Right lobe of liver (tissue), 6 donors: ENCODE measurements at regions not wholly inside any gene's neighbourhood (a gene's known extent, or its start where the extent isn't known, plus 50 kb on each side); places are given as distances from the start of the nearest gene placed in this dataset.

Experiments used
- ATAC-seq, 4 donors: fragments of 200-7000 bp; cut with Tn5 transposase; one replicate each; pipeline ENCODE4 v1.9.1; 2020; ENCODE audit warnings: mild to moderate bottlenecking in 4 of 4, moderate library complexity in 4 of 4
- DNase-seq, 3 donors: peaks; one replicate each; pipeline ENCODE4 v3.0.0-alpha.2; 2020
- H3K27ac ChIP-seq, 3 donors: fragments of 200-600 bp; one replicate each; pipeline ENCODE4 v1.8.0; 2022
- H3K27me3 ChIP-seq, 2 donors: fragments of 200-600 bp; one replicate each; pipeline ENCODE4 v1.8.0; 2022
- H3K36me3 ChIP-seq, 4 donors: fragments of 200-600 bp; sonication (generic) in 1 of 4; one replicate each; pipeline versions ENCODE4 v1.5.1 to v1.8.0; 2017 to 2022; ENCODE audit warnings: control low read depth in 1 of 4
- H3K4me1 ChIP-seq, 4 donors: fragments of 200-600 bp; sonication (generic) in 1 of 4; one replicate each; pipeline versions ENCODE4 v1.5.1 to v1.8.0; 2017 to 2022; ENCODE audit warnings: control low read depth in 1 of 4
- H3K4me3 ChIP-seq, 3 donors: fragments of 200-600 bp; one replicate each; pipeline ENCODE4 v1.8.0; 2022
- H3K9me3 ChIP-seq, 4 donors: fragments of 200-600 bp; sonication (generic) in 1 of 4; one replicate each; pipeline versions ENCODE4 v1.5.1 to v1.8.0; 2017 to 2022; ENCODE audit warnings: control low read depth in 1 of 4
- POLR2A ChIP-seq: fragments of 450-650 bp; IDR thresholded peaks from one replicate; pipeline ENCODE4 v1.6.1; 2017; ENCODE audit warnings: antibody characterized with exemption, mild to moderate bottlenecking
- WGBS: methylation state at CpG from one replicate; pipeline ENCODE4 v1.1.6; 2018; ENCODE audit warnings: low coverage, low lambda C conversion rate; ENCODE audit not compliant: insufficient coverage; ENCODE audit errors: missing lambda C conversion rate; 5-methylcytosine and 5-hydroxymethylcytosine counted together
- intact Hi-C, 2 donors: fragments of 100-400 bp; cut with DNase I; formaldehyde crosslinking; loops; one replicate each; pipeline versions ENCODE4 v1.11.2 to v1.14.1; 2022
- TF ChIP-seq, protein P1 (sequence below), 4 donors: fragments of 200-600 bp in 3 of 4; fragments of 450-650 bp in 1 of 4; IDR thresholded peaks; one replicate each; pipeline versions ENCODE4 v1.5.1 to v1.8.0; 2016 to 2022; ENCODE audit warnings: antibody characterized with exemption in 4 of 4, mild to moderate bottlenecking in 2 of 4
- donor health status: DM: no; HTN: yes; CAD: no.
- donor health status: DM: no; HTN: no; CAD: no.
- donor health status: DM: no; HTN: no; CAD: no.
- donor health status: DM: no; HTN: yes; CAD: no.
- donor health status: DM: no; HTN: yes; CAD: no.

DNA sequence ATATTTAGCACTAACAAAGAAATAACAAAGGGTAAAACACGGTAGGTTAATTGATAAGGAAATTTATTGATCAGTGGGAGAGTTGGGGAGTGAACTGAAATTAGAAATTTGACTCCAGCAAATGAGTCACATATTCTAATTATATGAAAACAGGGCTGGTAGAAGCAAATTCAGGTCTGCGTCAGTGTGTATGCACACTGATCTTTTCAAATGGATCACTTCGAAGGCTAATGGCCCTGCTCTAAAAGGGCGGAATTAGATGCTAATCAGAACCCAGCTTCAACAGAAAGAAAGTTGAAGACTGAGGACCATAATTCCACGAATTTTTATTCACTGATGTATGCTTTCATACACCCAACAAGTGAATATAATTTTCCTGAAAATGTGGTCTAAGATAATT lies 762.4 kb upstream of the DPPA4 start:
- 42% methylated on average over 5 of the region's 5 CpGs for WGBS

DNA sequence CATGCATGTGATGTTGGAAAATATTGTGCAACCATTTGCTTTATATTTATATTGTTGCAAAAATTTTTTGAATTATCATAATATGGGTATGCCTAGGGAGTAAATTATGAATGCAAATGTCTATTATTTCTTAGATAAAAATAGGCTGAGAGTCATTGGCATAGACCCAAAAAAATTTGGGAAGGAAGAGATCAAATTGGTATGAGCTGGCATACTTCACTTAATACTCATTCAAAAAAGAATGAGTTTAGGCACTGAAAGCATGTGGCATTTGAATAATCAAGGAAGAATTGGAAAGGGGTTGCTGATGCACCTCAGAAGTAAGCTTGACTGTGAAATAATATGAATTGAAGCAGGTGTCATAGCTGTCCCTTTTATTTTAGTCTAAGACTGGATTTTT lies 764.0 kb upstream of the DPPA4 start:
- intact Hi-C loops = no loop called here
- TF ChIP-seq, protein P1, sequence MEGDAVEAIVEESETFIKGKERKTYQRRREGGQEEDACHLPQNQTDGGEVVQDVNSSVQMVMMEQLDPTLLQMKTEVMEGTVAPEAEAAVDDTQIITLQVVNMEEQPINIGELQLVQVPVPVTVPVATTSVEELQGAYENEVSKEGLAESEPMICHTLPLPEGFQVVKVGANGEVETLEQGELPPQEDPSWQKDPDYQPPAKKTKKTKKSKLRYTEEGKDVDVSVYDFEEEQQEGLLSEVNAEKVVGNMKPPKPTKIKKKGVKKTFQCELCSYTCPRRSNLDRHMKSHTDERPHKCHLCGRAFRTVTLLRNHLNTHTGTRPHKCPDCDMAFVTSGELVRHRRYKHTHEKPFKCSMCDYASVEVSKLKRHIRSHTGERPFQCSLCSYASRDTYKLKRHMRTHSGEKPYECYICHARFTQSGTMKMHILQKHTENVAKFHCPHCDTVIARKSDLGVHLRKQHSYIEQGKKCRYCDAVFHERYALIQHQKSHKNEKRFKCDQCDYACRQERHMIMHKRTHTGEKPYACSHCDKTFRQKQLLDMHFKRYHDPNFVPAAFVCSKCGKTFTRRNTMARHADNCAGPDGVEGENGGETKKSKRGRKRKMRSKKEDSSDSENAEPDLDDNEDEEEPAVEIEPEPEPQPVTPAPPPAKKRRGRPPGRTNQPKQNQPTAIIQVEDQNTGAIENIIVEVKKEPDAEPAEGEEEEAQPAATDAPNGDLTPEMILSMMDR (IDR thresholded peaks at IDR 0.05) = no peak
- no peak for TF ChIP-seq POLR2A
- Histone ChIP-seq H3K4me1 (no peaks in the 10 kb centered on the region), H3K9me3 (no peaks in the 10 kb centered on the region), H3K27me3 (no peaks in the 10 kb centered on the region), H3K27ac (no peak overlapping the region), H3K4me3 (no peak overlapping the region), H3K36me3 (no peaks in the 10 kb centered on the region)
- ATAC-seq = no peak
- DNase-seq = no peak

More for the DNA sequence above, 762.4 kb upstream of the DPPA4 start:
- no peaks in the 10 kb centered on the region for H3K4me1 ChIP-seq
- H3K27me3 ChIP-seq = no peaks in the 10 kb centered on the region
- intact Hi-C loops = no loop called here
- no peaks in the 10 kb centered on the region for H3K9me3 ChIP-seq
- no peak overlapping the region for H3K4me3 ChIP-seq
- no peak for TF ChIP-seq POLR2A
- TF ChIP-seq, protein P1 (IDR thresholded peaks at IDR 0.05) = no peak
- no peak overlapping the region for H3K27ac ChIP-seq
- DNase-seq = no peak
- ATAC-seq = no peak
- no peaks in the 10 kb centered on the region for H3K36me3 ChIP-seq

DNA sequence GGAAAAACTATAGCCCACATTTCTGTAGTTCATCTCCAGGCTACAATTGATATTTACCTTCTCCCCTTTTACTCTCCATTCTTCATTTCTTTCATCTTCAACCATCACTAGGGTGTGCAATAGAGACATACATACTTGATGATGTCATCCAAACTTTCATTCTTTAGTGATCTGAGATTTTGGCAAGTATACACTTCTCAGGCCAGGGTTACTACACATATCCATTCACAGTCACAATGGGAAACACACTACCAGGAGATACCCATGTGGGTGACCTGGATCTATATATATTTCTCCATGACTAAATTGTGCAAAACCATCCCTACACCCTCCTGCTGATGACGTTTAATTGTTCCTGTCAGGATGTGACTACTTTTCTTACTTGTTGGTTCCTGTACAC lies 769.5 kb upstream of the DPPA4 start:
- no peak overlapping the region for H3K27ac ChIP-seq
- no peaks in the 10 kb centered on the region for H3K27me3 ChIP-seq
- no peak for DNase-seq
- H3K4me3 ChIP-seq = no peak overlapping the region
- intact Hi-C loops = no loop called here
- TF ChIP-seq POLR2A = no peak
- TF ChIP-seq, protein P1 (IDR thresholded peaks at IDR 0.05) = no peak
- H3K4me1 ChIP-seq = no peaks in the 10 kb centered on the region
- no peaks in the 10 kb centered on the region for H3K36me3 ChIP-seq
- 38% methylated on average over 1 of the region's 1 CpG for WGBS
- no peak for ATAC-seq
- no peaks in the 10 kb centered on the region for H3K9me3 ChIP-seq

DNA sequence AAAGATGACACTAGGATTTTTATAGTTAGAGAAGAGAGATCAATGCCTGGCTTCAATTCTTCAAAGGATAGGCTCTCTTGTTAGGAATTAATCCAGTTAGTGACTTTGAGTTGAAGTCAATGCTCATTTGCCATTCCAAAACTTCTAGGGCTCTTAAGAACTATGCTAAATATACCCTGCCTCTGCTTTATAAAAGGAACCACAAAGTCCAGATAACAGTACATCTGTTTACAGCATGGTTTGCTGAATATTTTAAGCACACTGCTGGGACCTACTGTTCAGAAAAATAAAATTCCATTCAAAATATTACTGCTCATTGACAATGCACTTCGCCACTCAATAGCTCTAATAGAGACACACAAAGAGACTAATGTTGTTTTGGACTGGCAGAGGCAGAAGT lies 786.6 kb upstream of the DPPA4 start:
- no peaks in the 10 kb centered on the region for H3K27me3 ChIP-seq
- intact Hi-C loops = no loop called here
- no peaks in the 10 kb centered on the region for H3K9me3 ChIP-seq
- no peak for ATAC-seq
- H3K4me1 ChIP-seq = no peaks in the 10 kb centered on the region
- TF ChIP-seq, protein P1 (IDR thresholded peaks at IDR 0.05) = no peak
- no peak for TF ChIP-seq POLR2A
- H3K4me3 ChIP-seq = no peak overlapping the region
- whole genome bisulfite sequencing = 56% methylated on average over 1 of the region's 1 CpG
- DNase-seq = no peak
- H3K36me3 ChIP-seq = no peaks in the 10 kb centered on the region
- no peak overlapping the region for H3K27ac ChIP-seq

DNA sequence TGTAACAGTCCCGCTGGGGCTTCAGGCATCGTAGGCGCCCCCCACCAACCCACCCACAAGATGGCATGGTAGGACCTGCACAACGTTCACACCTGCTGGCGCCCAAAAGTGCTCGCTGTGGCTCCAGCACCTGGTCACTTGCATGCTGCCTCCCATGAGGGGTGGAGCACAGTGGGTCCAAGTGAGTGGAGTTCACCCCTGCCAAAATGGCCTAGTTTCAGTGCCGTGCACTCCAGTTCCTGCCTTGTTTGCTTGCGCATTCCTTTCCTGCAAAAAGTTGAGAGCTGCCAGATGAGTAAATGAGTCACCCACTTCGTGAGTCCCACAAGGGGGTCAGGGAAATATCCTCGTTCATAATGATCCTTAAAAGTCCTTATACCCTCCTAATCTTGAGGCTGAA lies 788.7 kb upstream of the DPPA4 start:
- Histone ChIP-seq H3K36me3 (no peaks in the 10 kb centered on the region), H3K4me1 (no peaks in the 10 kb centered on the region), H3K27ac (no peak overlapping the region), H3K4me3 (no peak overlapping the region), H3K27me3 (no peaks in the 10 kb centered on the region), H3K9me3 (no peaks in the 10 kb centered on the region)
- intact Hi-C loops = no loop called here
- ATAC-seq = no peak
- DNase-seq = no peak
- WGBS = 77% methylated on average over 3 of the region's 10 CpGs
- TF ChIP-seq POLR2A = no peak
- TF ChIP-seq, protein P1 (IDR thresholded peaks at IDR 0.05) = no peak
